ENCODE measurements at regions not wholly inside any gene's neighbourhood (a gene's known extent, or its start where the extent isn't known, plus 50 kb on each side); places are given as distances from the start of the nearest gene placed in this dataset.
"Not testable (repeated sequence)": the region's sequence is repeated elsewhere in the genome, so short reads cannot be mapped to it uniquely, and the experiment has no call there.

DNA sequence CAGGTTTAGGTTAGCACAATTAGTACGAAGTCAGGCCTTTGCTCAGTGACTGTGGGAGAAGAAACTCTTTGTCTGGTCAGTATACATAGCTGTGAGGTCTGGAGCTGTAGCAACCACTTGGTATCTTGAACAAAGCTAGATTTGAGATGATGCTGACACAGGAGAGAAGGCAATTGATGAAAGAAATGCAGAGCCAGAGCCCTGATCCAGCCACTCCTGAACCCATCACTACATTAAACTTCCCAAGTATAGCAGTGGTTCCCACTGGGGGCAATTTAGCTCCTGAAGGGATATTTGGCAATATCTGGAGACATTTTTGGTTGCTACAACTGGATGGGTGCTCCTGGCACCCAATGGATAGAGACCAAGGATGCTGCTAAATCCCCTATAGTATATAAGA lies 143.9 kb upstream of the SPRED2 start:
- no peak for DNase-seq (ENCODE audit: low read depth)
- TF ChIP-seq, protein P1, sequence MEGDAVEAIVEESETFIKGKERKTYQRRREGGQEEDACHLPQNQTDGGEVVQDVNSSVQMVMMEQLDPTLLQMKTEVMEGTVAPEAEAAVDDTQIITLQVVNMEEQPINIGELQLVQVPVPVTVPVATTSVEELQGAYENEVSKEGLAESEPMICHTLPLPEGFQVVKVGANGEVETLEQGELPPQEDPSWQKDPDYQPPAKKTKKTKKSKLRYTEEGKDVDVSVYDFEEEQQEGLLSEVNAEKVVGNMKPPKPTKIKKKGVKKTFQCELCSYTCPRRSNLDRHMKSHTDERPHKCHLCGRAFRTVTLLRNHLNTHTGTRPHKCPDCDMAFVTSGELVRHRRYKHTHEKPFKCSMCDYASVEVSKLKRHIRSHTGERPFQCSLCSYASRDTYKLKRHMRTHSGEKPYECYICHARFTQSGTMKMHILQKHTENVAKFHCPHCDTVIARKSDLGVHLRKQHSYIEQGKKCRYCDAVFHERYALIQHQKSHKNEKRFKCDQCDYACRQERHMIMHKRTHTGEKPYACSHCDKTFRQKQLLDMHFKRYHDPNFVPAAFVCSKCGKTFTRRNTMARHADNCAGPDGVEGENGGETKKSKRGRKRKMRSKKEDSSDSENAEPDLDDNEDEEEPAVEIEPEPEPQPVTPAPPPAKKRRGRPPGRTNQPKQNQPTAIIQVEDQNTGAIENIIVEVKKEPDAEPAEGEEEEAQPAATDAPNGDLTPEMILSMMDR (conservative IDR thresholded peaks at IDR 0.05; ENCODE audit: low read depth, low read length) = no peak
- H3K4me3 ChIP-seq (ENCODE audit: low read depth, low read length) = no peak overlapping the region

DNA sequence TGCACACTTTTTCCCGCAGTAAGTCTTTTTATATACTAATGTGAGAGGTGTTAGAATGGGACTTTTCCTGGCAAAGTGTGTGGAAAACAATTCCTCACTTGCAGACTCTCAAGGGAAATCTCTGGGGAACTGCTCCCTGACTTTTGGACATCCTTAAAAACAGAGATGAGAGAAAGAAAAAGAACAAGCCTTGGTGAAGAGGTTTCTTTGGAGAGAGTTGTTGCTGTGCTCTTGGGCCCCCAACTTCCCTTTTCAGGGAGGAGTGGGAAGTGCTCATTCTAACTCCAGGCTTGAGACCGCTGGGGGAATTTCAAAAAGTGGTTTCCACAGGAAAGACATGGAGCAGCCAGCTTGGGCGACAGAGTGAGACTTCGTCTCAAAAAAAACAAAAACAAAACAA lies 142.6 kb upstream of the SPRED2 start:
- TF ChIP-seq, protein P1 (conservative IDR thresholded peaks at IDR 0.05; ENCODE audit: low read depth, low read length) = no peak
- DNase-seq (ENCODE audit: low read depth) = no peak
- H3K4me3 ChIP-seq (ENCODE audit: low read depth, low read length) = no peak overlapping the region

DNA sequence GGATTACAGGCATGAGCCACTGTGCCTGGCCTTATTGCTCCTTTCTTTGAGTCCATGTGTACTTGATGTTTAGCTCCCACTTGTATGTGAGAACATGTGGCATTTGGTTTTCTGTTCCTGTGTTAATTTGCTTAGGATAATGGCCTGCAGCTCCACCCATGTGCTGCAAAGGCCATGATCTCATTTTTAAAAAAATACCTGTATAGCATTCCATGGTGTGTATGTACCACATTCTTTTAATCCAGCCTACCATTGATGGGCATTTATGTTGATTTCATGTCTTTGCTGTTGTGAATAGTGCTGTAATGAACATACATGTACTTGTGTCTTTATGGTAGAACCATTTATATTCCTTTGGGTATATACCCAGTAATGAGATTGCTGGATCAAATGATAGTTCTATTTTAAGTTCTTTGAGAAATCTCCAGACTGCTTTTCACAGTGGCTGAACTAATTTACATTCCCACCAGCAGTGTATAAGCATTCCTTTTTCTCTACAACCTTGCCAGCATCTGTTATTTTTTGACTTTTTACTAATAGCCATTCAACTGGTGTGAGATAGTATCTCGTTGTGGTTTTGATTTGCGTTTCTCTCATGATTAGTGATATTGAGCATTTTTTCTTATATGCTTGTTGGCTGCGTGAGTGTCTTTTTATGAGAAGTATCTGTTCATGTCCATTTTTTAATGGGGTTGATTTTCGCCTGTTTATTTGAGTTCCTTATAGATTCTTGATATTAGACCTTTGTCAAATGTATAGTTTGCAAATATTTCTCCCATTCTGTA lies 136.4 kb upstream of the SPRED2 start:
- not testable (repeated sequence) for DNase-seq (ENCODE audit: low read depth)

DNA sequence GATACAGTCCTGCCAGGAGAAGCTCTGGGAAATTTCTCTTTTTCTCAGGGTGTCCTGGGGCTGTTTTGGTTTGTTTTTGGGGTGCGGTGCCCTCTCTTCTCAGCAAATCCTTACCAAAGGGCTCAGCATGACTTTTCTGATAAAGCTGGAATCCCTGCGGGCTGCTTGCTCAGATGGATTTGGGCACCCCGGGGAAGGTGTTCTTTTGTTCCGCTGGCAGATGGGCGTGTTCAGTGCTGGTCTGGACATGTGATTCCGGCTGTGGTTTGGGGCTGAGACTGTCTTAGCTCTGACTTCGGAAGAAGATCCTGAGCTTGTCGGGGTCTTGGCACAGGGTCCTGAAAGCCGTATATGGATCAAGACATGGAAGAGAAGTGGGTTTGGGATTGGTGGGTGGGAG lies 134.2 kb upstream of the SPRED2 start:
- H3K4me3 ChIP-seq (ENCODE audit: low read depth, low read length) = peak overlapping the region; percentile 51
- TF ChIP-seq, protein P1 (conservative IDR thresholded peaks at IDR 0.05; ENCODE audit: low read depth, low read length) = no peak
- DNase-seq (ENCODE audit: low read depth) = peak; percentile 47

More for the DNA sequence above, 136.4 kb upstream of the SPRED2 start:
- not testable (repeated sequence) for H3K4me3 ChIP-seq (ENCODE audit: low read depth, low read length)

DNA sequence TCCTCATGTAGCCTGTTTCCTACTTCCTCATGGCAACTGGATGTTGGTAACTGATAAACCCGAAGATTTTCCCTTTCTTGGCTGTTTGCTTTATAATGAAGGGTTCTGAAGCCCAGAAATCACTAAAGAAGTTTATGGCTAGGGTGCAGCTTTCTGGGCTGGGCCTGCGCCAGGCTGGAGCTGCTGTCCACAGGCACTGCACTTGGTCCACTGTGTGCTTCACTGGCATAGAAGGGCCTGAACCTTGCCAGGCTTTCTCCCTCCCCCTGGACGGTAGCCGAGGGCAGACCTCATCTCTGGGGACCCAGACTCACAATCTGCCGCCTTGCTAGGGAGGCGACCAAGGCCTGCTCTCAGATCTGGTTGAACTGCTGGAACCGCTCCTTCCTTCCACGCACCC lies 133.3 kb upstream of the SPRED2 start:
- no peak for DNase-seq (ENCODE audit: low read depth)
- H3K4me3 ChIP-seq (ENCODE audit: low read depth, low read length) = no peak overlapping the region
- TF ChIP-seq, protein P1 (conservative IDR thresholded peaks at IDR 0.05; ENCODE audit: low read depth, low read length) = no peak

DNA sequence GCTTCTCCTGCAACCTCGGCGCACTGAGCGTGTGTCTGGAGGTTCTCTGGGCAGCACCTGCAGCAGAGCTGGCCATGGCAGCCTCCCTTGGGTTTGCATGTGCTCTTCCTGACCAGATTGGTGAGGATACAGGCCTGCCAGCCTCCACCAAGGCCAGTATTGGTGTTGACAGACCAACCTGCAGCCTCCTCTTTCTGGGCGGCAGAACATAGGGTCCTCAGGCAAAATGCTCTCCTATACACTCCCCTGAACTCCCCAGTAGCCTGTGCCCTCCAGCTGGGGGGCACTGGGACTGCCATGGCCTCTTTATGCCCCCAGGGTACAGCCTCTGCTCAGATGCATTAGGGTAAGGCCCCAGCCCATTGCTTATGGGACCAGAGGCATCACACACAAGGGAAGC lies 131.9 kb upstream of the SPRED2 start:
- TF ChIP-seq, protein P1 (conservative IDR thresholded peaks at IDR 0.05; ENCODE audit: low read depth, low read length) = no peak
- no peak for DNase-seq (ENCODE audit: low read depth)
- H3K4me3 ChIP-seq (ENCODE audit: low read depth, low read length) = no peak overlapping the region

DNA sequence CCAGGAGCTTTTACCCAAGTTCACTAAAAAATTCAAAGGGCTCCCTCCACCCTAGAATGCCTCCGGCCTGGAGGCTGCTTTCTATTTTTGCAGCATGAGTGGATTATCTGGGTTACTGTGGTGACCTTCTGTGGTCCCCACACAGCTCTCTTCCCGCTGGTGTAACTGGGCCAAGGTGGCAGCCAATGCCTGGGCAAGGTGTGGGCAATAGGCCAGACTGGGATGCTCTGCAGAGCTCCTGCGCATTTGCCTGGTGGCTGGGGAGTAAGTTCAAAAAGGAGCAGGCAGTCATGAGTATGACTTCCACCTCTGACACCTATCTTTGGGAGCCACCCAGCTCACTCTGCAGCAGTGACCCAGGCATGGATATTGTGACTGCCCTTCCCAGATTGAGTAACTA lies 130.5 kb upstream of the SPRED2 start:
- no peak overlapping the region for H3K4me3 ChIP-seq (ENCODE audit: low read depth, low read length)
- TF ChIP-seq, protein P1 (conservative IDR thresholded peaks at IDR 0.05; ENCODE audit: low read depth, low read length) = no peak
- no peak for DNase-seq (ENCODE audit: low read depth)

Data from choroid plexus epithelial cell (primary cell).